Astrocyte of the spinal cord (primary cell): ENCODE measurements at regions not wholly inside any gene's neighbourhood (a gene's known extent, or its start where the extent isn't known, plus 50 kb on each side); places are given as distances from the start of the nearest gene placed in this dataset.

Experiments used
- DNase-seq: peaks from one replicate; pipeline ENCODE4 v3.0.0; 2011; ENCODE audit warnings: low read depth, low spot score
- H3K4me3 ChIP-seq: 2 replicates; pipeline ENCODE4 v1.5.1; 2011; ENCODE audit warnings: low read depth, mild to moderate bottlenecking, low read length, moderate library complexity
- in situ Hi-C: cut with HindIII; loops from 2 replicates; pipeline ENCODE4 v1.10.0; 2017; ENCODE audit warnings: low sequenced_read_pairs
- TF ChIP-seq, protein P1 (sequence below): IDR thresholded peaks from 2 replicates; pipeline ENCODE4 v1.5.1; 2012; ENCODE audit warnings: low read depth, mild to moderate bottlenecking, low read length, inconsistent platforms

DNA sequence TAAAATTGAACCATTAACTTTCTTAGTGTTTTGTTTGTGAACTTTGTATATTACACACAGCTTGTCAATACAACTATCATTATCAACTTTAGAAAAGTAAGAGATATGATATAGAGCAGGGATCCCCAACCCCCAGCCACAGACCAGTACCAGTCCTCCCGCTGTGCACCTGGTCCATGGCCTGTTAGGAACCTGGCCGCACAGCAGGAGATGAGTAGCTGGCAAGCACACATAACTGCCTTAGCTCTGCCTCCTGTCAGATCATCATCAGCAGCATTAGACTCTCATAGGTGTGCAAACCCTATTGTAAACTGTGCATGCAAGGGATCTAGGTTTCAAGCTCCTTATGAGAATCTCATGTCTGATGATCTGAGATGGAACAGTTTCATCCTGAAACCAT is 491.0 kb upstream of the NXPH2 start:
- in situ Hi-C loops, result no loop called here
- no peak overlapping the region for H3K4me3 ChIP-seq
- DNase-seq, result no peak
- TF ChIP-seq, protein P1, sequence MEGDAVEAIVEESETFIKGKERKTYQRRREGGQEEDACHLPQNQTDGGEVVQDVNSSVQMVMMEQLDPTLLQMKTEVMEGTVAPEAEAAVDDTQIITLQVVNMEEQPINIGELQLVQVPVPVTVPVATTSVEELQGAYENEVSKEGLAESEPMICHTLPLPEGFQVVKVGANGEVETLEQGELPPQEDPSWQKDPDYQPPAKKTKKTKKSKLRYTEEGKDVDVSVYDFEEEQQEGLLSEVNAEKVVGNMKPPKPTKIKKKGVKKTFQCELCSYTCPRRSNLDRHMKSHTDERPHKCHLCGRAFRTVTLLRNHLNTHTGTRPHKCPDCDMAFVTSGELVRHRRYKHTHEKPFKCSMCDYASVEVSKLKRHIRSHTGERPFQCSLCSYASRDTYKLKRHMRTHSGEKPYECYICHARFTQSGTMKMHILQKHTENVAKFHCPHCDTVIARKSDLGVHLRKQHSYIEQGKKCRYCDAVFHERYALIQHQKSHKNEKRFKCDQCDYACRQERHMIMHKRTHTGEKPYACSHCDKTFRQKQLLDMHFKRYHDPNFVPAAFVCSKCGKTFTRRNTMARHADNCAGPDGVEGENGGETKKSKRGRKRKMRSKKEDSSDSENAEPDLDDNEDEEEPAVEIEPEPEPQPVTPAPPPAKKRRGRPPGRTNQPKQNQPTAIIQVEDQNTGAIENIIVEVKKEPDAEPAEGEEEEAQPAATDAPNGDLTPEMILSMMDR, result no peak

DNA sequence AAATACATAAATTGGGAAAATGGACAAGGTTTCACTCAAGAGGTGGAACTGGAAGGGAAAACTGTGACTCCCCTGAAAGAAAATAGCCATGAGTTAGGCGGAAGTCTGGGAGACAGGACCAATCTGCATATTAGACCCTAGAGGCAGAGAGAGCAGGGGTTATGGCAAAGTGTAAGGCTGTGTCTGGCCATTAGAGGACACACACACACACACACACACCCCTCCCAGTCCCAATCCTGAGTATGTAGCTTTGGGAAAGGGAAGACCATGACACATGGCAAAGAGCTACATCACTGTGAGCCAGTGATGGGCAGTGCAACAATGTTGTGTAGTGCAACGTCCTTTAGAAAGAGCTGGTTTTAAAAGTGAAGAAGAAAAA is 479.9 kb upstream of the NXPH2 start:
- DNase-seq, result no peak
- no peak overlapping the region for H3K4me3 ChIP-seq
- TF ChIP-seq, protein P1, result no peak
- in situ Hi-C loops, result no loop called here

DNA sequence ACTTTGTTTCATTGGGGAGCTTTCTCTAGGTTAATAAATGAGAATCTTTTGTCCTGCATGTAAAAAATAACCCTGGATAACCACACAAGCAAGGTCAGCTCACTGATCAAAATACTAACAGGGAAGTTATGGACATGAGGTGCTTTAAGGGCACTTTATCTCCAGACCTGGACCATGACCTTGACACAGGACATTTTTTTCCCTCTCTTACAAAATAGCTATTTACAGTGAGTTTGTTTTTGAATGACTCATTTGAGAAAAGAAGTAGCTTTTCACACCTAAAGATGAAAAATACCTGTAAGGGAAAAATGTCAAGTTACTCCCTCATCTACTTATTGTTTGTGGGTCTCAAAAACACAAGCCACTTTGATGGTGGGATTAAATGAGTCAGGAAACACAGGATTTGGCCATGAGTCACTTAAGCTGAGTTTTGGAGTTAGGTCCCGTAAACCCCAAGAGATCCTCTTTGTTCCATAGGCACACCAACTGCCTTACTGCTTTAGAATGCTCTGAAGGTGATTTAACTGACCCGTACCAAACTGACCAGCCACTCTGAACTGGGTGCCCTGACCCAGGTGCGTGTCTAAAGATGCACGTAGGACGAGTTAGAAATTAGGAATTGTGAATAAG is 479.3 kb upstream of the NXPH2 start:
- in situ Hi-C loops, result no loop called here
- DNase-seq, result no peak
- no peak overlapping the region for H3K4me3 ChIP-seq
- TF ChIP-seq, protein P1, result no peak

DNA sequence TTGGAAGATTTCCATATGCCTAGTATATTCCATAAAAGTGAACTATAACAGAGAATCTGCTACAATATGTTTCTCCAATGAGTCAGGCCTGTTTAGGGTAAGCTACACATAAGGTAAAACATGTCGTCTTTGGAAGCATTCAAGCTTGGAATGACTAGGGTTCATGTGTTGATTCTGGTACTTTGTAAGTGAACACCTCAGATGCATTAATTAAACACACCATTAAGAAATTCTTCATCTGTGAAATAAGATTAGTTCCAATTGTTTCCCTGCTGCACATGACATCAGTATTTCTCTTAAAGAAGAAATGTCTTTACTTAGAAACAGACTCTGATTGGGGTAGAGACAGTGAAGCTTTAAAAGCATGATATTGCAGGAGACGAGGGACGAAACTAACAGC is 461.1 kb upstream of the NXPH2 start:
- no peak overlapping the region for H3K4me3 ChIP-seq
- in situ Hi-C loops, result no loop called here
- TF ChIP-seq, protein P1, result no peak
- DNase-seq, result no peak

DNA sequence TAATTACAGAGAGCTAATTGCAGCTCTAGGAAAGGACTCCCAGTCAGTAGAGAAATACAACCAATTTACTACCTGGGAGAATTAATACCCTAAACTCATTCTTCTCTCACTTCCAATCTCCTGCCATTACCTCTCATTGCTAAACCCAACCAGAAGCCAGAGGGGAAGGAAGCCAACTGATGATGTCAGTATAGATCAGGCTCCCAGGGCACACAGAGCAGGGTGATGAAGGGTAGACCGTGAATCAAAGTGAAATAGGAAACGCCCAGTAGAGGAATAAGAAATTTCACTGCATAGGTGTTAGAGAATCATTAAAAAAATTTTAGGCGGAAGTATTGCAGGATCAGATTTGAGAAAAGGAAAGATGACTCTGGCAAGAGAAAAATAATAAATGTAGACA is 456.8 kb upstream of the NXPH2 start:
- no peak for DNase-seq
- H3K4me3 ChIP-seq, result no peak overlapping the region
- in situ Hi-C loops, result no loop called here
- TF ChIP-seq, protein P1, result no peak

DNA sequence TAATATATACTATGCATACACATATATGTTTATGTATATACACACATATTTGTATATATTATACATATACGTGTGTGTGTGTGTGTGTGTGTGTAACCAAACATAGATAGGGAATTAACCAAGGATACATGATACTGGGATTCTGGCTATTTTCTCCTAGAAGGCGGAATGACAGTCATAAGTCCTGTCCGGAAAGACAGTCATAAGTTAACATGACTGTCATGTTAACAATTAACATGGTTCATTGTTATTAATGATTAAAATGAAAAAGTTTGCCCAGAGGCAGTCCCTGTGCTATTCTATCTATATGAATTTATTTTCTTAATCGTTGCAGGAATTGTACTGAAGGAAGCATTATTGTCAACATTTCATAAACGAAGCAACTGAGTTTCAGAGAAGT is 450.7 kb upstream of the NXPH2 start:
- DNase-seq, result no peak
- in situ Hi-C loops, result no loop called here
- no peak overlapping the region for H3K4me3 ChIP-seq
- TF ChIP-seq, protein P1, result no peak

DNA sequence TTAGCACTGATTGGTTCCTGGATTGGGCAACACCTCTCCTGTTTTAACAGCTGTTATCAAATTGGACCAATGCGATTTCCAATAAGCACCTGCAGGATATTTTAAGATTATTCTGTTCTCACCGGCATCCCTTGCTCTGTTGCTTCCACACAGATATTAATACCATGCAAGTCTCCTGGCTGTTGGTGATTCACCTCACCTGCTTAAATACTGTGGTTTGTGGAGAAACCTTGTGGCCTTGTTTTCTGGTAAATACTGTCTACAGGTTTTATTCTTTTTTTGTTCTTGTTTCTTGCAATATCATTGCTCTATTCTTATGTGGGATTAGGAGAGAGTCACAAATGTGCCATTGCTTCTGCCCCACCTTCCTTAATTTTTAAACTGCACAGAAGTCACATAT is 448.1 kb upstream of the NXPH2 start:
- TF ChIP-seq, protein P1, result no peak
- DNase-seq, result no peak
- no peak overlapping the region for H3K4me3 ChIP-seq
- in situ Hi-C loops, result no loop called here
